Stimulated activated CD4-positive, alpha-beta T cell treated with anti-CD3 and anti-CD28 coated beads, TNF-alpha, amount 100 ng/mL, for 1 hour (primary cell): ENCODE measurements at regions not wholly inside any gene's neighbourhood (a gene's known extent, or its start where the extent isn't known, plus 50 kb on each side); places are given as distances from the start of the nearest gene placed in this dataset.

Source experiments
- DNase-seq, 3 donors: peaks; one replicate each; pipeline ENCODE4 v3.0.0-alpha.2; 2020; ENCODE audit warnings: low read depth in 3 of 3, low spot score in 1 of 3

GRCh38 chr11:80635178-80635577 is 1194.3 kb upstream of the TENM4 start:
- DNase-seq, result no peak

GRCh38 chr11:80632691-80633090 is 1191.9 kb upstream of the TENM4 start:
- DNase-seq, result no peak

GRCh38 chr11:80632156-80632555 is 1191.3 kb upstream of the TENM4 start:
- no peak for DNase-seq

GRCh38 chr11:80629466-80629865 is 1188.6 kb upstream of the TENM4 start:
- DNase-seq, result no peak

GRCh38 chr11:80627364-80627763 is 1186.5 kb upstream of the TENM4 start:
- DNase-seq, result no peak

- DNase-seq, result no peak
Measured at GRCh38 chr11:80626721-80627120, 1185.9 kb upstream of the TENM4 start.

GRCh38 chr11:80625563-80625962 is 1184.7 kb upstream of the TENM4 start:
- DNase-seq, result no peak

GRCh38 chr11:80621871-80622270 is 1181.0 kb upstream of the TENM4 start:
- DNase-seq, result no peak

- no peak for DNase-seq
Measured at GRCh38 chr11:80620867-80621266, 1180.0 kb upstream of the TENM4 start.

- no peak for DNase-seq
Measured at GRCh38 chr11:80617156-80617555, 1176.3 kb upstream of the TENM4 start.

- no peak for DNase-seq
Measured at GRCh38 chr11:80616070-80616800, 1175.4 kb upstream of the TENM4 start.

- no peak for DNase-seq
Measured at GRCh38 chr11:80613655-80614054, 1172.8 kb upstream of the TENM4 start.

- no peak for DNase-seq
Measured at GRCh38 chr11:80610516-80610915, 1169.7 kb upstream of the TENM4 start.

GRCh38 chr11:80603472-80603871 is 1162.6 kb upstream of the TENM4 start:
- no peak for DNase-seq

- no peak for DNase-seq
Measured at GRCh38 chr11:80598905-80599304, 1158.1 kb upstream of the TENM4 start.

GRCh38 chr11:80596291-80596810 is 1155.5 kb upstream of the TENM4 start:
- no peak for DNase-seq

- no peak for DNase-seq
Measured at GRCh38 chr11:80595011-80595410, 1154.2 kb upstream of the TENM4 start.

- DNase-seq, result no peak
Measured at GRCh38 chr11:80593648-80594374, 1153.0 kb upstream of the TENM4 start.

GRCh38 chr11:80592546-80592945 is 1151.7 kb upstream of the TENM4 start:
- no peak for DNase-seq

- DNase-seq, result no peak
Measured at GRCh38 chr11:80587906-80588305, 1147.1 kb upstream of the TENM4 start.

- no peak for DNase-seq
Measured at GRCh38 chr11:80586464-80586863, 1145.6 kb upstream of the TENM4 start.

- no peak for DNase-seq
Measured at GRCh38 chr11:80584661-80585060, 1143.8 kb upstream of the TENM4 start.
